ENCODE measurements at regions not wholly inside any gene's neighbourhood (a gene's known extent, or its start where the extent isn't known, plus 50 kb on each side); places are given as distances from the start of the nearest gene placed in this dataset.

- Histone ChIP-seq H3K9me3 (no peaks in the 10 kb centered on the region), H3K27ac (no peak overlapping the region), H3K4me1 (no peaks in the 10 kb centered on the region), H3K27me3 (no peaks in the 10 kb centered on the region), H3K4me3 (no peak overlapping the region), H3K36me3 (no peaks in the 10 kb centered on the region)
- intact Hi-C loops (cut with DNase I): no loop called here
- TF ChIP-seq CTCF (IDR thresholded peaks at IDR 0.05): no peak
- DNase-seq (no peak), ATAC-seq (no peak)
Measured at GRCh38 chr3:4107430-4107829, 195.7 kb upstream of the SETMAR start.

- no peaks in the 10 kb centered on the region for H3K36me3 ChIP-seq
- no peaks in the 10 kb centered on the region for H3K9me3 ChIP-seq
- no peak for DNase-seq
- H3K27ac ChIP-seq: no peak overlapping the region
- no peaks in the 10 kb centered on the region for H3K27me3 ChIP-seq
- no peak overlapping the region for H3K4me3 ChIP-seq
- no peaks in the 10 kb centered on the region for H3K4me1 ChIP-seq
- intact Hi-C loops (cut with DNase I): no loop called here
- no peak for ATAC-seq
- TF ChIP-seq CTCF (IDR thresholded peaks at IDR 0.05): no peak
Measured at GRCh38 chr3:4113811-4114522, 189.2 kb upstream of the SETMAR start.

DNA sequence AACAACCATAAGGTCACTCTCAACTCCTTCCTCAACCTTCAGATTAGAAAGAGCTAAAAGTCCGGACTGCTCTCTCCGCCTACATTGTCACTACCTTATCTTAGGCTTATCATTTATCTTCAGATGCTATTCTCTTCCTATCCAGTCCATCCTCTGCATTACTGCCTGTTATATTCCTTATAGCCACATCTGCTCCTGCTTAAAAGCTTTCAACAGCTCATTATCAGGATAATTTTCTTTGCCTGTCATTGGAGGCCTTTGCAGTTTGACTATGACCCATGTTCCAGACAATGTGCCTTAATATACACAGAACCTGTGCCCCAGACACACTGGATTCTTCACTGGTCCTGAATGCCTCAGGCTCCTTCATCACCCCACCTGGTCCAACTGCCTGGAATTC, 184.1 kb upstream of the SETMAR start:
- H3K4me3 ChIP-seq: no peak overlapping the region
- H3K27me3 ChIP-seq: no peaks in the 10 kb centered on the region
- no peak for DNase-seq
- intact Hi-C loops (cut with DNase I): no loop called here
- H3K4me1 ChIP-seq: no peaks in the 10 kb centered on the region
- no peak overlapping the region for H3K27ac ChIP-seq
- ATAC-seq: no peak
- TF ChIP-seq CTCF (IDR thresholded peaks at IDR 0.05): no peak
- H3K9me3 ChIP-seq: no peaks in the 10 kb centered on the region
- no peaks in the 10 kb centered on the region for H3K36me3 ChIP-seq

- no peaks in the 10 kb centered on the region for H3K36me3 ChIP-seq
- intact Hi-C loops (cut with DNase I): no loop called here
- no peak for TF ChIP-seq CTCF (IDR thresholded peaks at IDR 0.05)
- H3K4me3 ChIP-seq: no peak overlapping the region
- no peaks in the 10 kb centered on the region for H3K9me3 ChIP-seq
- H3K27ac ChIP-seq: no peak overlapping the region
- ATAC-seq: no peak
- no peaks in the 10 kb centered on the region for H3K27me3 ChIP-seq
- no peaks in the 10 kb centered on the region for H3K4me1 ChIP-seq
- DNase-seq: no peak
Measured at GRCh38 chr3:4125576-4125975, 177.6 kb upstream of the SETMAR start.

DNA sequence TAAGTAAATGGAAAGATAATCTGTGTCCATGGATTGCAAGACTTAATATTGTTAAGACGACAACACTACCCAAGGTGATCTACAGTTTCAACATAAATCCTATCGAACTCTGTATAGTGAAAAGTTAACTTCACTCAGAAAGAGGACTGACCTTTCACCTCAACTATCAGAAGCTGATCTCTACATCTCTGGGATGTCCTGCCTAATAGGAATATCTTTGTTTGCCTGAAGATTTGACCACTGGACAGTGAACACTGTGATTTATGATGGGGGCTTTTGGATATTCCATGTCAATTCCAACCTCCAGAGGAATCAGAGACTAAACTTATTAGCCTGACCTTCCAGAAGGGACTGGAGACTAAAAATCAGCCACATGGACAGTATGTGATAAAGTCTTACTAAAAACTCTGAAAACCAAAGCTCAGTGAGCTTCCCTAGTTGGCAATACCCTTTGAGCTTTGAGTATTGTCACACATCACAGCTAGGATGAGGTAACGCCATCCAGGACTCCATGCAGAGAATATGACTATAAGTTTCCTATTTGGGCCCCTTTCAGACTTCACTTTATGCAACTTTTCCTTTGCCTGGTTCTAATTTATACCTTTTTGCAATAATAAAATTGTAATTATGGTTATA, 164.9 kb upstream of the SETMAR start:
- intact Hi-C loops (cut with DNase I): no loop called here
- H3K27ac ChIP-seq: no peak overlapping the region
- ATAC-seq (no peak), DNase-seq (no peak)
- H3K9me3 ChIP-seq: no peaks in the 10 kb centered on the region
- no peak overlapping the region for H3K4me3 ChIP-seq
- H3K36me3 ChIP-seq: no peaks in the 10 kb centered on the region
- H3K4me1 ChIP-seq: no peaks in the 10 kb centered on the region
- H3K27me3 ChIP-seq: no peaks in the 10 kb centered on the region
- no peak for TF ChIP-seq CTCF (IDR thresholded peaks at IDR 0.05)

Data from upper lobe of right lung (tissue), 1 donor.